Sigmoid colon (tissue), 4 donors: ENCODE measurements at regions not wholly inside any gene's neighbourhood (a gene's known extent, or its start where the extent isn't known, plus 50 kb on each side); places are given as distances from the start of the nearest gene placed in this dataset.

ENCODE experiments used
- POLR2AphosphoS5 ChIP-seq, 4 donors: sonication (generic); formaldehyde crosslinking; IDR thresholded peaks; one replicate each; pipeline ENCODE4 v1.6.1; 2017; ENCODE audit warnings: antibody characterized with exemption in 4 of 4
- TF ChIP-seq, protein P1 (sequence below), 4 experiments: fragments of 450-650 bp in 3 of 4; fragments of 200-600 bp in 1 of 4; IDR thresholded peaks; one replicate each; pipeline ENCODE4 v1.5.1; 2016 to 2019; ENCODE audit warnings: antibody characterized with exemption in 4 of 4, mild to moderate bottlenecking in 3 of 4, moderate library complexity in 2 of 4

DNA sequence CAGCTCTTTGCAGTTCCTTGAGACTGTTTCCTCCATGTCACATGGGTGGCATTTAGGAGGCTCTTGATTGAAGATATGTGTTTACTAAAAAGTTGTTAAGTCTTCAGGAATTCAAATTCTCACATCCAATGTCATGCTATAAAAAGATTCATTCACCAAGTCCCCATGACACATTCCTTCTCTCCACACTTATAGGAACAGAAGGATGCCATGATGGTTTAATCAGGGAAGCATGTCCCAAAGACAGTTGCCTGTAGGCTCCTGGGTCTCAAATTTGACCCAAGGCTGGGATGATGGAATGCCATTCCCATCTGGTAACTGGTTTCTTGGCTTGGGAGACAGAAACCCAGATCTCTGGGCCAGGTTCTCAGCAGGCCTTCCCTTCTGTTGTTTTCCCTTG, 140.6 kb upstream of the SOX9 start:
- no peak for TF ChIP-seq POLR2AphosphoS5 (IDR thresholded peaks at IDR 0.05)
- TF ChIP-seq, protein P1, sequence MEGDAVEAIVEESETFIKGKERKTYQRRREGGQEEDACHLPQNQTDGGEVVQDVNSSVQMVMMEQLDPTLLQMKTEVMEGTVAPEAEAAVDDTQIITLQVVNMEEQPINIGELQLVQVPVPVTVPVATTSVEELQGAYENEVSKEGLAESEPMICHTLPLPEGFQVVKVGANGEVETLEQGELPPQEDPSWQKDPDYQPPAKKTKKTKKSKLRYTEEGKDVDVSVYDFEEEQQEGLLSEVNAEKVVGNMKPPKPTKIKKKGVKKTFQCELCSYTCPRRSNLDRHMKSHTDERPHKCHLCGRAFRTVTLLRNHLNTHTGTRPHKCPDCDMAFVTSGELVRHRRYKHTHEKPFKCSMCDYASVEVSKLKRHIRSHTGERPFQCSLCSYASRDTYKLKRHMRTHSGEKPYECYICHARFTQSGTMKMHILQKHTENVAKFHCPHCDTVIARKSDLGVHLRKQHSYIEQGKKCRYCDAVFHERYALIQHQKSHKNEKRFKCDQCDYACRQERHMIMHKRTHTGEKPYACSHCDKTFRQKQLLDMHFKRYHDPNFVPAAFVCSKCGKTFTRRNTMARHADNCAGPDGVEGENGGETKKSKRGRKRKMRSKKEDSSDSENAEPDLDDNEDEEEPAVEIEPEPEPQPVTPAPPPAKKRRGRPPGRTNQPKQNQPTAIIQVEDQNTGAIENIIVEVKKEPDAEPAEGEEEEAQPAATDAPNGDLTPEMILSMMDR (IDR thresholded peaks at IDR 0.05): no peak
